ENCODE measurements at regions not wholly inside any gene's neighbourhood (a gene's known extent, or its start where the extent isn't known, plus 50 kb on each side); places are given as distances from the start of the nearest gene placed in this dataset.

DNA sequence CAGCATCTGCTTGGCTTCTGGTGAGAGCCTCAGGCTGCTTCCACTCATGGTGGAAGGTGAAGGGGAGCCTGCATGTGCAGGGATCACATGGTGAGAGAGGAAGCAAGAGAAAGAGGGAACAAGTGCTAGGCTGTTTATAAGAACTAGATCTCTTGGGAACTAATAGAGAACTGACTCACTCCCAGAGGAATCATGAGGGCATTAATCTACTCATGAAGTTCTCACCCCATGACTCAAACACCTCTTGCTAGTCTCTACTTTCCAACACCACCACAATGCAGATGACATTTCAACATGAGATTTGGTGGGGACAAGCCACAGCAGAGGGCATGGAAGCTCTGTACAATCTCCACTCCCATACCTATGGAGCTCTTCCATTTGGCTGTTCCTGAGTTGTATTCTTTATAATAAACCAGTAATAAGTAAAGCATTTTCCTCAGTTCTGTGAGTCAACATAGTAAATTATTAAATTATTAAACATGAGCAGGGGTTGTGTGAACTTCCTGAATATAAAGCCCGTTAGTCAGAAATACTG, 524.1 kb upstream of the NRSN1 start:
- H3K4me3 ChIP-seq (ENCODE audit: low read depth in 1 of 3, low read length in 3 of 3), result no peak overlapping the region
- no peaks in the 10 kb centered on the region for H3K9me3 ChIP-seq (ENCODE audit: control insufficient read depth in 4 of 4, low read length in 3 of 4)
- no peak overlapping the region for H3K27ac ChIP-seq (ENCODE audit: low read depth in 1 of 2, low read length in 2 of 2)
- H3K4me1 ChIP-seq (ENCODE audit: control insufficient read depth in 4 of 4, insufficient read depth in 4 of 4, low read length in 3 of 4), result no peaks in the 10 kb centered on the region
- 76% methylated on average over 1 of the region's 1 CpG for WGBS
- TF ChIP-seq FOXA2 (IDR thresholded peaks at IDR 0.05) (no peak), YY1 (IDR thresholded peaks at IDR 0.05) (no peak), TAF1 (conservative IDR thresholded peaks at IDR 0.05) (no peak), HNF4G (IDR thresholded peaks at IDR 0.05) (no peak), NR2F2 (IDR thresholded peaks at IDR 0.05) (no peak)
- TF ChIP-seq, protein P1, sequence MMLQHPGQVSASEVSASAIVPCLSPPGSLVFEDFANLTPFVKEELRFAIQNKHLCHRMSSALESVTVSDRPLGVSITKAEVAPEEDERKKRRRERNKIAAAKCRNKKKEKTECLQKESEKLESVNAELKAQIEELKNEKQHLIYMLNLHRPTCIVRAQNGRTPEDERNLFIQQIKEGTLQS (IDR thresholded peaks at IDR 0.05), result no peak
- no peak overlapping the region for H3K9ac ChIP-seq (ENCODE audit: low read depth in 1 of 2, low read length in 2 of 2)
- H3K27me3 ChIP-seq (ENCODE audit: control insufficient read depth in 4 of 4, insufficient read depth in 4 of 4, low read length in 3 of 4), result no peaks in the 10 kb centered on the region
- no peaks in the 10 kb centered on the region for H3K36me3 ChIP-seq (ENCODE audit: control insufficient read depth in 4 of 4, insufficient read depth in 3 of 4, low read depth in 1 of 4, low read length in 3 of 4)
- no peak for DNase-seq (ENCODE audit: low spot score)

DNA sequence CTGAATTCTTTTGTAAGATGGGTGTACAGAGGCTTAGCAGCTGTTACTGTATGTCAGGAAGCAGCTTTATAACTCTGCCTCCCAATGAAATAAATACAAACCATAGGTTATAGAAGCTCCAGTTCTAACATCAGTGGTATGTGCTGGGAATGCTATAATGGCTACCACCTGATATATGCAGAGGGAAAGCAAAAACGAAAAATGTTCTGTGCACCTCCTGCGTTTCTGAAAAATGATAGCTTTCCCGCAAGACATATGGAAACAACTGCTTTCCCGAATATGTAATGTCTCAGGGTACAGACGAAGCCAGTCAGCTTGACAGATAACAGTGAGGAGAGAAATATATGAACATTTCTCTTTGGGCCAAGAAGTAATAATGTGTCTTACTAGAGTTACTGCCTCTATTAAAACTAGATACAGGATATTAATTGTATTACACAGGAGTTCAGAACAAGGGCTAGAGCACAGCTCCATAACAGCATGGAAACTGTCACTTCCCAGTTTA, 517.0 kb upstream of the NRSN1 start:
- TF ChIP-seq SP1 (IDR thresholded peaks at IDR 0.05) (no peak), HNF4A (conservative IDR thresholded peaks at IDR 0.05) (no peak), RXRA (IDR thresholded peaks at IDR 0.05) (no peak)
- Histone ChIP-seq H3K27ac (ENCODE audit: low read depth in 1 of 2, low read length in 2 of 2) (no peak overlapping the region), H3K36me3 (ENCODE audit: control insufficient read depth in 4 of 4, insufficient read depth in 3 of 4, low read depth in 1 of 4, low read length in 3 of 4) (no peaks in the 10 kb centered on the region), H3K4me1 (ENCODE audit: control insufficient read depth in 4 of 4, insufficient read depth in 4 of 4, low read length in 3 of 4) (no peaks in the 10 kb centered on the region), H3K4me3 (ENCODE audit: low read depth in 1 of 3, low read length in 3 of 3) (no peak overlapping the region), H3K27me3 (ENCODE audit: control insufficient read depth in 4 of 4, insufficient read depth in 4 of 4, low read length in 3 of 4) (no peaks in the 10 kb centered on the region), H3K9me3 (ENCODE audit: control insufficient read depth in 4 of 4, low read length in 3 of 4) (no peaks in the 10 kb centered on the region), H3K9ac (ENCODE audit: low read depth in 1 of 2, low read length in 2 of 2) (no peak overlapping the region)
- no peak for DNase-seq (ENCODE audit: low spot score)
- 88% methylated on average over 5 of the region's 5 CpGs for WGBS

DNA sequence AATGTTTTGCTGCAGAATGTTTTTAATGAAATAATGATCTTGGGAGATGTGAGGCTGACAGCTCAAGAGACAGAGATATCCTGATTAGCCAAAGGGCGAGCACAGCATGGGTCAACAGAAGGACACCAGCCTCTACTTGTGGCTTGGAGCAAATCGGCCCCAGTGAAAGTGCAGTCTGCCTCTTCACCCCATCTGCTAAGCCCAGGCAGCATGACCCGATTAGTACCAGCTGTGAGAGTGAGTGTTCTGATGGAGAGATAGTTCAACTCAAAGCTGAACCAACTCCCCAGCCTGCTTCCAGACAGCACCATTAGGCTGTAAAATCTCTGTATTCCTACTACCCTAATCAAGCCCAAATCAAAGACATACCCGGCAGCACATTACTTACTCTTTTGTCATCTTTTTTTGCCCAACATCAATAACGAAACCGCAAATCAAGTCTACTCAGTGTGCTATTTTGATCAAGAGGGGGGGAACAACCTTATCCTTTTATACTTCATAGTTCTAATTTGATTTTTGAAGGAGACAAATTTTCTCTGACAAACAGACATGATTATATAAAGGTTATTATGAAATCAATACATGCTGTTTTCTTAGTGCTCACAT, 514.1 kb upstream of the NRSN1 start:
- H3K27me3 ChIP-seq (ENCODE audit: control insufficient read depth in 4 of 4, insufficient read depth in 4 of 4, low read length in 3 of 4), result no peaks in the 10 kb centered on the region
- TF ChIP-seq HNF4G (IDR thresholded peaks at IDR 0.05) (no peak), JUND (IDR thresholded peaks at IDR 0.05) (no peak), YY1 (IDR thresholded peaks at IDR 0.05) (no peak), RXRA (IDR thresholded peaks at IDR 0.05) (no peak)
- TF ChIP-seq, protein P2, sequence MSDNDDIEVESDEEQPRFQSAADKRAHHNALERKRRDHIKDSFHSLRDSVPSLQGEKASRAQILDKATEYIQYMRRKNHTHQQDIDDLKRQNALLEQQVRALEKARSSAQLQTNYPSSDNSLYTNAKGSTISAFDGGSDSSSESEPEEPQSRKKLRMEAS (IDR thresholded peaks at IDR 0.05), result no peak
- no peak overlapping the region for H3K4me3 ChIP-seq (ENCODE audit: low read depth in 1 of 3, low read length in 3 of 3)
- DNase-seq (ENCODE audit: low spot score), result no peak
- no peaks in the 10 kb centered on the region for H3K36me3 ChIP-seq (ENCODE audit: control insufficient read depth in 4 of 4, insufficient read depth in 3 of 4, low read depth in 1 of 4, low read length in 3 of 4)
- 80% methylated on average over 6 of the region's 6 CpGs for WGBS
- no peaks in the 10 kb centered on the region for H3K9me3 ChIP-seq (ENCODE audit: control insufficient read depth in 4 of 4, low read length in 3 of 4)
- H3K4me1 ChIP-seq (ENCODE audit: control insufficient read depth in 4 of 4, insufficient read depth in 4 of 4, low read length in 3 of 4), result no peaks in the 10 kb centered on the region
- no peak overlapping the region for H3K27ac ChIP-seq (ENCODE audit: low read depth in 1 of 2, low read length in 2 of 2)
- no peak overlapping the region for H3K9ac ChIP-seq (ENCODE audit: low read depth in 1 of 2, low read length in 2 of 2)

DNA sequence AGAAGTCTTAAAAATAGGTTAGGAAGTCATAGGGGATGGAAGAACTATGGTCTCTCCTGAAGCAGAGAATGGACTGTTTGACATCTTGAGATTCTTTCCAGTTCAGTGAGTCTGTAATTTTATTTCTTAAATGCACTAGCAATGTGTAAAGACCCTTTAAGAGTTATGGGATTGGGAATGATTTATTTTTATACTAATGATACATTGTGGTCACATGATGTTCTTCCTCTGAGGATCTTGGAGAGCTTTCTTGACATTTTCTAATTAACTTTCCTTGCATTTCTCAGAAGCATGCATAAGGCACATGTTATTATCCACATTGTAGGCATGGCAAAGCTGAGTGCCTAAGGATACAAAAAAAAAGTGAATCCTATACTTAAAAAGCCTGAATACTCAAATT, 507.6 kb upstream of the NRSN1 start:
- no peaks in the 10 kb centered on the region for H3K36me3 ChIP-seq (ENCODE audit: control insufficient read depth in 4 of 4, insufficient read depth in 3 of 4, low read depth in 1 of 4, low read length in 3 of 4)
- H3K9ac ChIP-seq (ENCODE audit: low read depth in 1 of 2, low read length in 2 of 2), result no peak overlapping the region
- no peaks in the 10 kb centered on the region for H3K27me3 ChIP-seq (ENCODE audit: control insufficient read depth in 4 of 4, insufficient read depth in 4 of 4, low read length in 3 of 4)
- no peak overlapping the region for H3K4me3 ChIP-seq (ENCODE audit: low read depth in 1 of 3, low read length in 3 of 3)
- no peak for DNase-seq (ENCODE audit: low spot score)
- H3K27ac ChIP-seq (ENCODE audit: low read depth in 1 of 2, low read length in 2 of 2), result no peak overlapping the region
- no peaks in the 10 kb centered on the region for H3K9me3 ChIP-seq (ENCODE audit: control insufficient read depth in 4 of 4, low read length in 3 of 4)
- no peaks in the 10 kb centered on the region for H3K4me1 ChIP-seq (ENCODE audit: control insufficient read depth in 4 of 4, insufficient read depth in 4 of 4, low read length in 3 of 4)
- TF ChIP-seq RXRA (IDR thresholded peaks at IDR 0.05) (no peak), EGR1 (IDR thresholded peaks at IDR 0.05; ENCODE audit: low read depth in 2 of 2) (no peak), RAD21 (IDR thresholded peaks at IDR 0.05) (no peak), FOXA1 (IDR thresholded peaks at IDR 0.05) (no peak), YY1 (IDR thresholded peaks at IDR 0.05) (no peak), FOXA2 (IDR thresholded peaks at IDR 0.05) (no peak)
- TF ChIP-seq, protein P3, sequence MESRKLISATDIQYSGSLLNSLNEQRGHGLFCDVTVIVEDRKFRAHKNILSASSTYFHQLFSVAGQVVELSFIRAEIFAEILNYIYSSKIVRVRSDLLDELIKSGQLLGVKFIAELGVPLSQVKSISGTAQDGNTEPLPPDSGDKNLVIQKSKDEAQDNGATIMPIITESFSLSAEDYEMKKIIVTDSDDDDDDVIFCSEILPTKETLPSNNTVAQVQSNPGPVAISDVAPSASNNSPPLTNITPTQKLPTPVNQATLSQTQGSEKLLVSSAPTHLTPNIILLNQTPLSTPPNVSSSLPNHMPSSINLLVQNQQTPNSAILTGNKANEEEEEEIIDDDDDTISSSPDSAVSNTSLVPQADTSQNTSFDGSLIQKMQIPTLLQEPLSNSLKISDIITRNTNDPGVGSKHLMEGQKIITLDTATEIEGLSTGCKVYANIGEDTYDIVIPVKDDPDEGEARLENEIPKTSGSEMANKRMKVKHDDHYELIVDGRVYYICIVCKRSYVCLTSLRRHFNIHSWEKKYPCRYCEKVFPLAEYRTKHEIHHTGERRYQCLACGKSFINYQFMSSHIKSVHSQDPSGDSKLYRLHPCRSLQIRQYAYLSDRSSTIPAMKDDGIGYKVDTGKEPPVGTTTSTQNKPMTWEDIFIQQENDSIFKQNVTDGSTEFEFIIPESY (IDR thresholded peaks at IDR 0.05), result no peak
- TF ChIP-seq, protein P4, sequence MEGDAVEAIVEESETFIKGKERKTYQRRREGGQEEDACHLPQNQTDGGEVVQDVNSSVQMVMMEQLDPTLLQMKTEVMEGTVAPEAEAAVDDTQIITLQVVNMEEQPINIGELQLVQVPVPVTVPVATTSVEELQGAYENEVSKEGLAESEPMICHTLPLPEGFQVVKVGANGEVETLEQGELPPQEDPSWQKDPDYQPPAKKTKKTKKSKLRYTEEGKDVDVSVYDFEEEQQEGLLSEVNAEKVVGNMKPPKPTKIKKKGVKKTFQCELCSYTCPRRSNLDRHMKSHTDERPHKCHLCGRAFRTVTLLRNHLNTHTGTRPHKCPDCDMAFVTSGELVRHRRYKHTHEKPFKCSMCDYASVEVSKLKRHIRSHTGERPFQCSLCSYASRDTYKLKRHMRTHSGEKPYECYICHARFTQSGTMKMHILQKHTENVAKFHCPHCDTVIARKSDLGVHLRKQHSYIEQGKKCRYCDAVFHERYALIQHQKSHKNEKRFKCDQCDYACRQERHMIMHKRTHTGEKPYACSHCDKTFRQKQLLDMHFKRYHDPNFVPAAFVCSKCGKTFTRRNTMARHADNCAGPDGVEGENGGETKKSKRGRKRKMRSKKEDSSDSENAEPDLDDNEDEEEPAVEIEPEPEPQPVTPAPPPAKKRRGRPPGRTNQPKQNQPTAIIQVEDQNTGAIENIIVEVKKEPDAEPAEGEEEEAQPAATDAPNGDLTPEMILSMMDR (IDR thresholded peaks at IDR 0.05; ENCODE audit: low read depth, low read length, missing input control), result no peak
- TF ChIP-seq, protein P5, sequence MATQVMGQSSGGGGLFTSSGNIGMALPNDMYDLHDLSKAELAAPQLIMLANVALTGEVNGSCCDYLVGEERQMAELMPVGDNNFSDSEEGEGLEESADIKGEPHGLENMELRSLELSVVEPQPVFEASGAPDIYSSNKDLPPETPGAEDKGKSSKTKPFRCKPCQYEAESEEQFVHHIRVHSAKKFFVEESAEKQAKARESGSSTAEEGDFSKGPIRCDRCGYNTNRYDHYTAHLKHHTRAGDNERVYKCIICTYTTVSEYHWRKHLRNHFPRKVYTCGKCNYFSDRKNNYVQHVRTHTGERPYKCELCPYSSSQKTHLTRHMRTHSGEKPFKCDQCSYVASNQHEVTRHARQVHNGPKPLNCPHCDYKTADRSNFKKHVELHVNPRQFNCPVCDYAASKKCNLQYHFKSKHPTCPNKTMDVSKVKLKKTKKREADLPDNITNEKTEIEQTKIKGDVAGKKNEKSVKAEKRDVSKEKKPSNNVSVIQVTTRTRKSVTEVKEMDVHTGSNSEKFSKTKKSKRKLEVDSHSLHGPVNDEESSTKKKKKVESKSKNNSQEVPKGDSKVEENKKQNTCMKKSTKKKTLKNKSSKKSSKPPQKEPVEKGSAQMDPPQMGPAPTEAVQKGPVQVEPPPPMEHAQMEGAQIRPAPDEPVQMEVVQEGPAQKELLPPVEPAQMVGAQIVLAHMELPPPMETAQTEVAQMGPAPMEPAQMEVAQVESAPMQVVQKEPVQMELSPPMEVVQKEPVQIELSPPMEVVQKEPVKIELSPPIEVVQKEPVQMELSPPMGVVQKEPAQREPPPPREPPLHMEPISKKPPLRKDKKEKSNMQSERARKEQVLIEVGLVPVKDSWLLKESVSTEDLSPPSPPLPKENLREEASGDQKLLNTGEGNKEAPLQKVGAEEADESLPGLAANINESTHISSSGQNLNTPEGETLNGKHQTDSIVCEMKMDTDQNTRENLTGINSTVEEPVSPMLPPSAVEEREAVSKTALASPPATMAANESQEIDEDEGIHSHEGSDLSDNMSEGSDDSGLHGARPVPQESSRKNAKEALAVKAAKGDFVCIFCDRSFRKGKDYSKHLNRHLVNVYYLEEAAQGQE (IDR thresholded peaks at IDR 0.05), result no peak
